ENCODE measurements at regions not wholly inside any gene's neighbourhood (a gene's known extent, or its start where the extent isn't known, plus 50 kb on each side); places are given as distances from the start of the nearest gene placed in this dataset.

DNA sequence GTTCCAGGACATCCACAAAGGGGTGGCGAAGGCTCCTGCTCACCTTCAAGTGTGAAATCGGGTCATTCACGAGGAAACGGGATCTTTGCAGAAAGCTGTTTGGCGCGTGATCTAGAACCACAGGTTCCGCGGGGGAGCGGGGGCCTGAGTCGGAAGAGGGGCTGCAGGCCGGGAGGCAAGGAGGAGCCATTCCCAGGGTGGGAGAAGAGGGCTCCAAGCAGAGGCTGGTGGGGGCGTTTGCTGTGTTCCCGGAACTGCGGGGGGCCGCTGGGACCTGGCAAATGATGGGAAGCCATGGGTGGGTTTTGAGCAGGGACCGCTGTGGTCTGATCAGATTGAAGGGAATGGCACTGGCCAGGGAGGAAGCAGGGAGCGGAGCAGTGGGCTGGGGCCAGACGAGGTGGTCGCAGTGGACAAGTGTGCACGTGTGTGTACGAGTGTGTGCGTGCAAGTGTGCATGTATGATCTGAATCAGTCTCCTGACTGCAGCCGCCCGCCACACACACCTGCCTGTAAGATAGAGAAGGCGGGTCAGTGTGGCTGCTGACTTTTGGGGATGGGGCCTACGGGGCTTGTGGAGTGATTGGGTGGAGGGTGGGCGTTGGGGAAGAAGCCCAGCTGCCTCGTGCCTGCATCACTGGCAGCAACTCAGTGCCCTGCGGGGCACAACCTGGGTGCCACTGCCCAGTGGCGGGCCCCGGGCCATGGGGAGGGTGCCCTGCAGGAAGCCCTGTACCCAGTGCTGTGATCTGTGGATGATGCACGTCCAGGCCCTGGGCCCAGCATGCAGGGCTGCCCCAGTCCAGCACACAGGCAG is 141.9 kb downstream of the KIF26A start:
- dilution Hi-C loops (cut with MboI; ENCODE audit: extremely low pct_ligation_motif_present, low sequenced_read_pairs) = no loop called here
- H2AFZ ChIP-seq (ENCODE audit: control insufficient read depth, low read length) = no peak overlapping the region
- no peaks in the 10 kb centered on the region for H3K79me2 ChIP-seq (ENCODE audit: control insufficient read depth, insufficient read depth, low read length)
- H3K27ac ChIP-seq (ENCODE audit: control insufficient read depth, insufficient read depth, low read length) = no peak overlapping the region
- no peaks in the 10 kb centered on the region for H3K36me3 ChIP-seq (ENCODE audit: control insufficient read depth in 2 of 2, extremely low read depth in 1 of 2, insufficient read depth in 2 of 2, low read length in 2 of 2)
- H3K27me3 ChIP-seq (ENCODE audit: control insufficient read depth, extremely low read depth, insufficient read depth, low read length) = peaks cover 31% of the 10 kb centered on the region
- peaks cover 10% of the 10 kb centered on the region for H3K4me1 ChIP-seq (ENCODE audit: control insufficient read depth, extremely low read depth, insufficient read depth, low read length)
- DNase-seq (ENCODE audit: low read depth, low spot score) (no peak), FAIRE-seq (no peak)
- H3K9ac ChIP-seq (ENCODE audit: control insufficient read depth, extremely low read depth, insufficient read depth, low read length) = no peak overlapping the region
- no peak overlapping the region for H3K4me3 ChIP-seq (ENCODE audit: control insufficient read depth in 2 of 3, extremely low read depth in 1 of 3, insufficient read depth in 2 of 3, low read depth in 1 of 3, low read length in 3 of 3)
- TF ChIP-seq, protein P1, sequence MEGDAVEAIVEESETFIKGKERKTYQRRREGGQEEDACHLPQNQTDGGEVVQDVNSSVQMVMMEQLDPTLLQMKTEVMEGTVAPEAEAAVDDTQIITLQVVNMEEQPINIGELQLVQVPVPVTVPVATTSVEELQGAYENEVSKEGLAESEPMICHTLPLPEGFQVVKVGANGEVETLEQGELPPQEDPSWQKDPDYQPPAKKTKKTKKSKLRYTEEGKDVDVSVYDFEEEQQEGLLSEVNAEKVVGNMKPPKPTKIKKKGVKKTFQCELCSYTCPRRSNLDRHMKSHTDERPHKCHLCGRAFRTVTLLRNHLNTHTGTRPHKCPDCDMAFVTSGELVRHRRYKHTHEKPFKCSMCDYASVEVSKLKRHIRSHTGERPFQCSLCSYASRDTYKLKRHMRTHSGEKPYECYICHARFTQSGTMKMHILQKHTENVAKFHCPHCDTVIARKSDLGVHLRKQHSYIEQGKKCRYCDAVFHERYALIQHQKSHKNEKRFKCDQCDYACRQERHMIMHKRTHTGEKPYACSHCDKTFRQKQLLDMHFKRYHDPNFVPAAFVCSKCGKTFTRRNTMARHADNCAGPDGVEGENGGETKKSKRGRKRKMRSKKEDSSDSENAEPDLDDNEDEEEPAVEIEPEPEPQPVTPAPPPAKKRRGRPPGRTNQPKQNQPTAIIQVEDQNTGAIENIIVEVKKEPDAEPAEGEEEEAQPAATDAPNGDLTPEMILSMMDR (optimal IDR thresholded peaks at IDR 0.05 in 1 of 3, IDR thresholded peaks at IDR 0.05 in 1 of 3, conservative IDR thresholded peaks at IDR 0.05 in 1 of 3; ENCODE audit: extremely low read depth in 1 of 3, insufficient read depth in 2 of 3, low read length in 3 of 3) = no peak
- no peak for TF ChIP-seq EZH2 (IDR thresholded peaks at IDR 0.05; ENCODE audit: low read length)
- no peak overlapping the region for H3K4me2 ChIP-seq (ENCODE audit: control insufficient read depth, extremely low read depth, insufficient read depth, low read depth, low read length)
- H3K9me3 ChIP-seq (ENCODE audit: control insufficient read depth, low read depth, low read length) = no peaks in the 10 kb centered on the region
- no peaks in the 10 kb centered on the region for H4K20me1 ChIP-seq (ENCODE audit: control insufficient read depth, extremely low read depth, insufficient read depth, low read length)
- no peaks in the 10 kb centered on the region for H3K9me1 ChIP-seq (ENCODE audit: control insufficient read depth, extremely low read depth, insufficient read depth, low read length)

DNA sequence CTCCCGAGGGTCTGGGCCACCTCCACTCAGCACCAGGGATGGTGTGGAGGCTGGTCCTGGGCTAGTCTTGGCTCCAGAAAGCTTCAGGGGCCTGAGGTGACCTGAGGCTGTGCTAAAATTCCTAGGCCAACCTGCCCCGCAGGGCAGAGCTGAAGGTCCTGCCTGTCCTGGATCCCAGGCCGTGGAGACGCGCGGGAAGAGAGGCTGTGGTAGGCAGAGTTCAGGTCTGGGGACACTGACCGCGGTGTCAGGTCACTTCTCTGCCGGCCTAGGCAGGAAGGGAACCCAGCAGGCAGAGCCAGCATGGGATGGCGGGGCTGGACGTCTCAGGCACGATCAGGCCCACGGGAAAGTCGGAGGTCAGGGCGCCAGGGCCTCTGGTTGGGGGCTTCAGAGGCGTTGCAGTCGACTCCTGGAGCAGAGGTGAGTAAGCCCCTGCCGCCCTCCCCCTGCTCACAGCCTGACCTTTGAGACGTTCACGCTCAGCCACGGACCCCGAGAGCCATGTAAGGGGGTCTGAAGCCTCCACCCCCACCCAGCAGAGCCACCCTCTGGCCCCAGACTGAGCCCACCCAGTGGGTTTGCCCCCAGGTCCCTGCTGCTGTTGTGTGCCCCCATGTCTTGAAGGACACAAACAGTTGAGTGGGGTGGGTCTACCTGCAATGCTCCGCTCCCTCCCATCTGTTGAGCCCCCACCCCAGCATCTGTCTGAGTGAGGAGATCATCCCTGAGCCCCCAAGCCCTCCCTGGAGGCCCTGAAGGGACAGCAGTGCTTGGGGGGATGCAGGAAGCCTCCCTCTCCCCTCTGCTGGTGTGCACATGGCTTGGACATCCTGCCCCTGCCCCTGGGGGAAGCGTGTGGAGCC is 142.7 kb downstream of the KIF26A start:
- Histone ChIP-seq H3K4me2 (ENCODE audit: control insufficient read depth, extremely low read depth, insufficient read depth, low read depth, low read length) (no peak overlapping the region), H3K9ac (ENCODE audit: control insufficient read depth, extremely low read depth, insufficient read depth, low read length) (no peak overlapping the region), H3K27ac (ENCODE audit: control insufficient read depth, insufficient read depth, low read length) (no peak overlapping the region), H3K9me1 (ENCODE audit: control insufficient read depth, extremely low read depth, insufficient read depth, low read length) (no peaks in the 10 kb centered on the region), H3K79me2 (ENCODE audit: control insufficient read depth, insufficient read depth, low read length) (no peaks in the 10 kb centered on the region), H3K36me3 (ENCODE audit: control insufficient read depth in 2 of 2, extremely low read depth in 1 of 2, insufficient read depth in 2 of 2, low read length in 2 of 2) (no peaks in the 10 kb centered on the region), H4K20me1 (ENCODE audit: control insufficient read depth, extremely low read depth, insufficient read depth, low read length) (no peaks in the 10 kb centered on the region), H3K9me3 (ENCODE audit: control insufficient read depth, low read depth, low read length) (no peaks in the 10 kb centered on the region), H3K27me3 (ENCODE audit: control insufficient read depth, extremely low read depth, insufficient read depth, low read length) (peaks cover 31% of the 10 kb centered on the region), H3K4me3 (ENCODE audit: control insufficient read depth in 2 of 3, extremely low read depth in 1 of 3, insufficient read depth in 2 of 3, low read depth in 1 of 3, low read length in 3 of 3) (no peak overlapping the region), H2AFZ (ENCODE audit: control insufficient read depth, low read length) (no peak overlapping the region), H3K4me1 (ENCODE audit: control insufficient read depth, extremely low read depth, insufficient read depth, low read length) (peaks cover 3% of the 10 kb centered on the region)
- DNase-seq (ENCODE audit: low read depth, low spot score) = no peak
- TF ChIP-seq EZH2 (IDR thresholded peaks at IDR 0.05; ENCODE audit: low read length) = no peak
- TF ChIP-seq, protein P1 (optimal IDR thresholded peaks at IDR 0.05 in 1 of 3, IDR thresholded peaks at IDR 0.05 in 1 of 3, conservative IDR thresholded peaks at IDR 0.05 in 1 of 3; ENCODE audit: extremely low read depth in 1 of 3, insufficient read depth in 2 of 3, low read length in 3 of 3) = no peak
- dilution Hi-C loops (cut with MboI; ENCODE audit: extremely low pct_ligation_motif_present, low sequenced_read_pairs) = no loop called here
- no peak for FAIRE-seq
